GM21526 (cell line): ENCODE measurements at regions not wholly inside any gene's neighbourhood (a gene's known extent, or its start where the extent isn't known, plus 50 kb on each side); places are given as distances from the start of the nearest gene placed in this dataset.
"Not testable (repeated sequence)": the region's sequence is repeated elsewhere in the genome, so short reads cannot be mapped to it uniquely, and the experiment has no call there.

Experiments
- ATAC-seq: cut with Tn5 transposase; IDR thresholded peaks from one replicate; pipeline ENCODE4 v1.9.1; 2021; ENCODE audit warnings: moderate library complexity; ENCODE audit not compliant: unreplicated experiment, low FRiP score

DNA sequence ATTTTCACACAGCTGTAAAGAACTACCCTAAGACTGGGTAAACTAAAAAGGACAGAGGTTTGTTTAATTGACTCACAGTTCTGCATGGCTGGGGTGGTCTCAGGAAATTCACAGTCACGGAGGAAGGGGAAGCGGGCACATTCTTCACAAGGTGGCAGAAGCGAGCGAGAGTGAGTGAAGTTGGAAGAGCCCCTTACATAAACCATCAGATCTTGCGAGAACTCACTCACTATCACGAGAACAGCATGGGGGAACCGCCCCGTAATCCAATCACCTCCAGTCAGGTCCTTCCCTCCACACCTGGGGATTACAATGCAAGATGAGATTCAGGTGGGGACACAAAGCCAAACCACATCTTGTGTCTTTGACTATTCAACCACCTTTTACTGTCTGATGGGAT lies 700.5 kb downstream of the TENT5A start:
- ATAC-seq = no peak

DNA sequence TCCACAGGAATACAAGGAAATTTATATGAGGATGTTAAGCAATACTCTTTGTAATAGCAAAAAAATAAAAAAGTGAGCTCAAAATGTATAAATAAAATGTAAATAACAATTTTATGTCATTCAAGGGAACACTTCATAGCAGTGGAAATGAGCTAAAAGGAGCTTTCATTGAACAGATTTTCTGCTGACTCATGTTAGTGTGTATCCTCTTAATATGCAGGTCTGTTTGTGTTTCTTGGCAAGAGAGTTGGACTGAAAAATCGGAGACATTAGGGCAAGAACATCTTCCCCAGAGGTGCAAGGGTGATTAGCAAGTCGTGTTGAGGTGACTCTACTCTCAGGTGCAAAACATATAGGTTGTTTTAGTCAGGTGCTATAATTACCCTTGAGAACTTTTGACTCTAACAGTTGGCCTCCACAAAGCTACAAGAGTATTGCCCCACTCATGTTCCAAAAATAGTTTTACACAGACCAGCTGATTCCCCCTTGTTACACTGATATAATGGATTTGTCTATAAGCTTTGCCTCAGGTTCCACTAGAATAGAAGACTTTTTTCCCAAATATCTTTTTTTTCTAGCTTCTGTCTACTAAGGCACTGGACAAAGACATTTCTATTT lies 702.9 kb downstream of the TENT5A start:
- ATAC-seq = no peak

DNA sequence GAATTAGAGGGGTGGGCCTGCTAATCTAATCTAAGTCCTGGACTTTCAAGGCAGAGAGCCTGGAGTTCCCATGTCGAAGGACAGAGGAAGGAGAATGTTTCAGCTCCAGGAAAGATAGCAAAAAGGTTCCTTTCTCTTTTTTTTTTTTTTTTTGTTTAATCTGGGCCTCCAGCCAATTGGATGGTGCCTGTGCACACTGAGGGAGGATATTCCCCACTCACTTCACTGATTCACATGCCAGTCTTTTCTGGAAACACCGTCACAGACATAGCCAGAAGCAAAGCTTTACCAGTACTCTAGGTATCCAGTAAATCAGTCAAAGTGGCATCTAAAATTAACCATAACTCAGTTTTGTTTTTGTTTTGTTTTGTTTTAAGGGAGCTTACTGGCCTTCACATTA lies 721.1 kb downstream of the TENT5A start:
- no peak for ATAC-seq

DNA sequence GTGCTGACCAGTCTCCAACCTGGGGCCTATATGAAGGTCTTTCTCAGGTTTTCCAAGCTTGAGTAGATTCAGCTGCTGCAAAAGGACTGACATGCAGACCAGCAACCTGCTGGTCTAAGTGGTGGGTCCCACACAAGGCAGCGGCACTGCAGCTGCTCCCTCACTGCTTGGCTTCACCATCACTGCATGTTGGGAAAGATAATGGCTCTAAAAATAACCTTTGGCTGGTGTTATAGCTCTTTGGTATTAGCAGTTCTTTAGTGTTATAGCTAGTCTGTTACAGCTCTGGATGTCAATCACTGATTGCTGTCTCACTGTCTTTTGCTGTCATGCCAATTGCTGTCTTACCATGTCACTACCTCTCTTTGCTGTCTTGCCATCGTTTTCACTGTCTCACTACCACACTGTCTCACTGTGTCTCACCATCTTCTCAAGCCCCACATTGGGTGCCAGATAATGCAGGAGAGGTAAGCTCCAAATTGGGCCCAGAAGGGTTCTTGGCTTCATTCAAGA lies 726.4 kb downstream of the TENT5A start:
- no peak for ATAC-seq

DNA sequence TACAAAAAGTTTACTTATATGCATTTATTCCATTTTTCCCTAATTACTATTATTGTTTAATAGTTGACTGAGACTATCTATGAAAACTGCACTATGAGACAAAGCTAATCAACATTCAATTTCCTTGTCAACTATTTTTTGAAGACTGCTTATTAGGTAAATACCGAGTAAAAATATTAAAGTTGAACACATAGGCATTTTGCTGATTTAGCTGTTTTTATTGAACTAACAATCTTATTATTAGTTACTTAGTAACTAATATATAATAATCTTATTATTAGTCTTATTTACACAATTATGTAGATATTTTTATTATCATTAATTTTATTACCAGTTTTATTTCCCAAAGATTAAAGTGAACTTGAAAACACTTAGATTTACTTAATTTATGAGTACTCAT lies 728.8 kb downstream of the TENT5A start:
- no peak for ATAC-seq

DNA sequence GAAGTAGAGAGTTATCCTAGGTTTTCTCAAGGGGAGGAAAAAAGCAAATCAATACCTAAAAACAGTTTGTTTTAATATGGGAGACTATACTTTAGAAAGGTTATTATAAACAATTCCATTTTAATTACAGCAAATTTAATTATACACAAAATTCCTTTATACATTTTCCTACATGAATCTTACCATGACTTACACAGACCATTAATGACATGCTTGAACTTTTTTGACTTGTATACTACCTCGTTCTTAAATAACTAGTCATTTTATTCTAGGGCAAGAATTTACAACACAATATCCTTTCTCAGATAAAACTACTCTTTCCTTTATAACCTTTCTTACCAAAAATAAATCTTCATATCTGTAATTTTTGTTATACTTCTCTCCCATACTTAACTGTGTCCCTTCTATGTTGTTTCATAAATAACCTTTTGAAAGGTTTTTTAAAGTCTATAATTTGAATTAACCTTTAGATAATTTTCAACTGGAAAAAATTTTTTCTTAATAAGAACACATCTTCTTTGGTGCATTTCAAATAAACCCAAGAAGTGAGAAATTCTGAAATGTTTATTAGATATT lies 729.4 kb downstream of the TENT5A start:
- ATAC-seq = no peak

DNA sequence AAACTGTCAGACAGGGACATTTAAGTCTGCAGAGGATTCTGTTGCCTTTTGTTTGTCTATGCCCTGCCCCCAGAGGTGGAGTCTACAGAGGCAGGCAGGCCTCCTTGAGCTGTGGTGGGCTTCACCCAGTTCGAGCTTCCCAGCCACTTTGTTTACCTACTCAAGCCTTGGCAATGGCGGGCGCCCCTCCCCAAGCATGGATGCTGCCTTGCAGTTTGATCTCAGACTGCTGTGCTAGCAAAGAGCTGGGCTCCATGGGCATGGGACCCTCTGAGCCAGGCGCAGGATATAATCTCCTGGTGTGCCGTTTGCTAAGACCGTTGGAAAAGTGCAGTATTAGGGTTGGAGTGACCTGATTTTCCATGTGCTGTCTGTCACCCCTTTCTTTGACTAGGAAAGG lies 734.9 kb downstream of the TENT5A start:
- ATAC-seq = not testable (repeated sequence)

- ATAC-seq = no peak
These were observed 748.6 kb downstream of the TENT5A start for GRCh38 chr6:81003894-81004293.

DNA sequence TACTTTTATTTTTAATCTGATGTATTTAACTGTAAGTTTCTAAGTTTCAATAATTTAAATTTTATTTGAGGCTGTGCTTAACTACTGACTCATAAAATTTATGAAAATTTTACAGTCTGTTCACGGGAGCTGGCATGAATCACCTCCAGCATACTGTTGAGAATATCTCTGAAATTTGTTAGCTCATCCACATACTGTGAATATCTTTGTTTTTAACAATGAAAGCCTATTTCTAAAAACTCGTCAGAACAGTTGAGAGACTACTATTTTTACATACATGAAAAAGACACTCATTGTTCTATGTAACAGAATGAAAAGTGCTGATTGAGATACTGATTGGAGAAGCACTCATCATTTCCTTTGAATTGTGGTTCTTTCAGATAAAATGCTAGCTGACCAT lies 749.3 kb downstream of the TENT5A start:
- ATAC-seq = no peak

GRCh38 chr6:81002126-81002525 lies 750.4 kb downstream of the TENT5A start:
- ATAC-seq = no peak

GRCh38 chr6:80991316-80991715 lies 761.2 kb downstream of the TENT5A start:
- ATAC-seq = no peak

DNA sequence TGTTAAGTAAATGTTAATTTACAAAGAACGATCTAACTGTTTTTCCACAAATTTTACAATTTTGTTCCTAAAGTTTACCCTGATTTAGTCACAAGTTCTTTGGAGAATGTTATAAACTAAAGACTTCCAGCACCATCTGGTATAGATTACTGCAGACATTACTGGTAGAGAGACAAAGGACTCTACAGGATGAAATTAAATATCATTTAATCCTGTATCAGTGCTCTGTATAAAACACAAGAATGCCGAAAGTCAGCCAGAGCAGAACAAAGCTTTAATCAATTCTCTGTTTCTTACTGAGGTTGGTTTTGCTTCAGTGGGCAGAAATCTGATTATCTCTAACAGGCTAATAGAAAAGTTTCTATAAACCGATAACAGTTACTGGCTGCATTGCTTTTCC lies 763.6 kb downstream of the TENT5A start:
- no peak for ATAC-seq

GRCh38 chr6:80988286-80988685 lies 764.2 kb downstream of the TENT5A start:
- ATAC-seq = no peak

DNA sequence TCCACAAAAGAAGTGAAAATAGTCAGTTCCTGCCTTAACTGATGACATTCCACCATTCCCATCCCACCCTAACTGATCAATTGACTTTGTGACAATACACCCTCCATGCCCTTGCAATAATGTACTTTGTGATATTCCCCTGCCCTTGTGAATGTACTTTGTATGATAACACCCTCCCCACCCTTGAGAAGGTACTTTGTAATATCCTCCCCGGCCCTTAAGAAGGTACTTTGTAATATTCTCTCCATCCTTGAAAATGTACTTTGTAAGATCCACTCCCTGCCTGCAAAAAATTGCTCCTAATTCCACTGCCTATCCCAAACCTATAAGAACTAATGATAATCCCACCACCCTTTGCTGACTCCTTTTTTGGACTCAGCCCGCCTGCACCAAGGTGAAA lies 771.3 kb downstream of the TENT5A start:
- ATAC-seq = not testable (repeated sequence)

GRCh38 chr6:80976336-80976735 lies 776.1 kb downstream of the TENT5A start:
- ATAC-seq = no peak

DNA sequence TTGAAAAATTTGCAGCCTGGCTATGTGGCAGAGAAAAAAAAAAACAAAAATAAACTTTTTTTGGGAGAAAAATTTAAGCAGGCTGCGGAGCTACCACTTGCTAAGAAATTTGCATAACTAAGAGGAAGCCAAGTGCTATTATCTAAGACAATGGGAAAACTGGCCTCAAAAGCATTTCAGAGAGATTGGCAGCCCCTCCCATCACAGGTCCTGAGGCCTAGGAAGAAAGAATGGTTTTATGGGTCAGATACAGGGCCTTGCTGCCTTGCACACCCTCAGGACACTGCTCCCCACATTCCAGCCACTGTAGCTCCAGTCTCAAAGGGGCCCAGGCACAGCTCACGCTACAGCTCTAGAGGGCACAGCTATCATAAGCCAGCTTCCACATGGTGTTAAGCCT lies 777.9 kb downstream of the TENT5A start:
- no peak for ATAC-seq

- no peak for ATAC-seq
These were observed 783.0 kb downstream of the TENT5A start for GRCh38 chr6:80969439-80969838.

DNA sequence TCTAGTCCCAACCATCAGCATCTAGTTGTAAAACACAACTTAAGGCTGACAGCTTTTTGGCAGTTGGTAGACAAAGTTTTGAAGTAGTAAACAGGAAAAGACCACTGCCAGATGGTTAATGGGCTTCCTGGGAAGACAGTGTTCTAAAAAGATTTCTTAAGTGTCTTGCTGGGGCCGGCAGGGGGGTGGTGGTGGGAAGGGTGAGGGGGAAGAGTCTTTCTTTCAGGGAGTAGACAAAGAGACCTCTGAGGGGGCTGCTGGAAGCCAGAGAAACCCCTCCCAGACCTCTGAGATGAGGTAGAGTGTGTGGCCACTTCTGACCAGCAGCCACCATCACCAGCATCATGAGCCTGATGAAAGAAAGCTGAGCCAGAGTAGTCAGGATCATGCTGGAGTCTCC lies 784.9 kb downstream of the TENT5A start:
- no peak for ATAC-seq

DNA sequence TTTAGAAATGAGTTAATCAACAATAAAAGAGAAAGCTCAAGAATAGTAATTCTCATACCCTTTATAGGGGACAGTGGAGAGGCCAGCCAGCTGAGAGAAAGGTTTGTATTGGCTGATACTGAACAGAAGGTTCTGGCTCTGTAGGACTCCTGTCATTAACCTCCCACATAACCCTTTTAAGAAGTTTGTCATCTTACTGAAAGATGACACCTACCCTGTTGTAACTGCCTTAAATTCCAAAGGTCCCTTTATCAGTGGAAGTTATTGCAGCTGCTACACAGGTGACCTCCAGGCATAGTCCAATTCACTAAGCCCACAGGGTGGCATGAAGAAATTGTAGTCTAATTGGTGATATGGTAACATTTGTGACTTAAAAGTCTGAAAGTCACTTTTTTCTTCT lies 790.1 kb downstream of the TENT5A start:
- no peak for ATAC-seq

DNA sequence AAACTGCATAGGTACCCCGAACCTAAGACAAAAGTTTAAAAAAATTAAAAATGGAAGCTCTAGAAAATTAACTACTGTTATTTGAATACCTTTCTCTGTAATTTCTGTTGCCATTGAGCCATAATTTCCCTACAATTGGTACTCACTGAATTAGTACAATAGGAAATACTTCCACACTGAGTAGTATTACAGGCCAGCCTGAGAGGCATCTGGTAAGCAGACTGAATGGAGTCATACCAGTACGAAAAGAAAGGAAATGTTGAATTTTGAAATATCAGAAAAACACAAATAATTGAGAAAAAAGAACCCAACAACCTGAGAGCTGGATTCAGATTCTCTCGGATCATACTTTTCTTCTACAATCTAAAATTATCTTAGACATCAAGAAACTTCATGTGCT lies 791.3 kb downstream of the TENT5A start:
- ATAC-seq = no peak

DNA sequence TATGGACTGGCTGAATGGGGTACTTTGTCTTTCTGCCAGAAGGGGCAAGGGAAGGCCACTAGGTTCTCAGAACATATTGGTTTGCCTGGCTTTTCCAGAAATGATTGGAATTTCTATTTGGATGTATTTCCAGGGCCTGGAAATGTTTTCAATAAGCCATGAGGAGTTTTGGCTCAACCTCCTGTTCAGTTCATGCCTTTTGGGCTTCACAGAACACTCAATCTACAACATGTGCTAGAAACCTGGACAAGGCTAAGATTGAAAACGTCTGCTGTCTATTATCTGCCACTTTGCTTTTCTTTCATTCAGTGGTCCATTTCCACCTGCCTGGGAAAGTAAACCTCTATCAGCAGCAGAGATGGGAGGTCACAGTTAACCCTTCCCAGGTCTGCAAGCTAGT lies 793.4 kb downstream of the TENT5A start:
- ATAC-seq = no peak

DNA sequence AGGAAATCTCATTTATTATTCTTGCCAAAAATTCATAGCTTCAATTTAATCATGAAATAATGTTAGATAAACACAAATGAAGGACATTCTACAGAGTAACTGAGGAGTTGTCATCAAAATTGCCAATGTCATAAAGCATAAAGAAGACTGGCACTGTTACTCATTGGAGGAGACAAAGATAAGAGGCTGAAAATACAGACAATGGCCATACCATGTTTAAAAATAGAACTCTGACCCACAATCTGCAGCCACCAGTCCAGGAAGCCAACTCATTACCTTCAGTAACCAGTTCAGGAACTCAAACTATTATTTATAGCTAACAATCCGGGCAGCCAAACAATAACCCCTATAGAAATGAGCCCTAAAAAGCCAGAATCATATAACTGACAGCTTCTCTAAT lies 795.6 kb downstream of the TENT5A start:
- ATAC-seq = no peak

- not testable (repeated sequence) for ATAC-seq
These were observed 800.0 kb downstream of the TENT5A start for GRCh38 chr6:80952479-80952878.
